IMR-90 (cell line): ENCODE measurements at regions not wholly inside any gene's neighbourhood (a gene's known extent, or its start where the extent isn't known, plus 50 kb on each side); places are given as distances from the start of the nearest gene placed in this dataset.

Source experiments
- ATAC-seq: fragments of 200-7000 bp; cut with Tn5 transposase; 2 replicates; pipeline ENCODE4 v1.9.1; 2020; ENCODE audit warnings: low read depth, mild to moderate bottlenecking, moderate library complexity
- BruUV-seq: library from RNA; stranded (reverse); fragments of 400-500 nt; replicated peaks from 2 replicates; lab custom pipeline; 2021; lab: Mats Ljungman, UMichigan
- CTCF ChIA-PET: fragments of 300-600 bp; formaldehyde crosslinking; extraction: SDS; loops from one replicate; lab custom pipeline; 2021; ENCODE audit warnings: antibody characterized with exemption; lab: Yijun Ruan, JAX
- POLR2A ChIA-PET: fragments of 300-600 bp; sonication (Branson Sonifier 250); formaldehyde crosslinking; loops from one replicate; lab custom pipeline; 2022; ENCODE audit warnings: antibody characterized with exemption; ENCODE audit not compliant: unreplicated experiment; lab: Charles Lee
- DNase-seq: peaks from one replicate; pipeline ENCODE4 v3.0.0; 2013
- H2AFZ ChIP-seq: replicated peaks from 2 replicates; pipeline ENCODE3; 2013; ENCODE audit warnings: low read length, mild to moderate bottlenecking; ENCODE audit not compliant: poor library complexity
- H2AK5ac ChIP-seq: 2 replicates; pipeline ENCODE4 v1.6.1; 2013; ENCODE audit warnings: low read depth, low read length, inconsistent platforms
- H2AK9ac ChIP-seq: replicated peaks from 2 replicates; pipeline ENCODE3; 2013; ENCODE audit warnings: mild to moderate bottlenecking, low read depth, low read length, moderate library complexity; ENCODE audit not compliant: poor library complexity
- H2BK120ac ChIP-seq: 2 replicates; pipeline ENCODE4 v1.6.1; 2013; ENCODE audit warnings: low read depth, low read length, inconsistent platforms
- H2BK15ac ChIP-seq: 3 replicates; pipeline ENCODE4 v1.6.1; 2013; ENCODE audit warnings: low read depth, low read length, inconsistent platforms
- H2BK20ac ChIP-seq: 2 replicates; pipeline ENCODE4 v1.6.1; 2013; ENCODE audit warnings: low read depth, mild to moderate bottlenecking, inconsistent platforms, low read length, moderate library complexity
- H2BK5ac ChIP-seq: 2 replicates; pipeline ENCODE4 v1.6.1; 2013; ENCODE audit warnings: mild to moderate bottlenecking, low read depth, low read length, inconsistent platforms; ENCODE audit not compliant: poor library complexity, severe bottlenecking
- H3K14ac ChIP-seq: replicated peaks from 2 replicates; pipeline ENCODE4 v1.6.1; 2013; ENCODE audit warnings: low read depth, low read length, inconsistent platforms
- H3K18ac ChIP-seq: 2 replicates; pipeline ENCODE4 v1.6.1; 2013; ENCODE audit warnings: low read depth, low read length, control low read depth
- H3K23ac ChIP-seq: 2 replicates; pipeline ENCODE4 v1.6.1; 2013; ENCODE audit warnings: low read depth, low read length, inconsistent platforms
- H3K27ac ChIP-seq: 2 replicates; pipeline ENCODE4 v1.5.1; 2013; ENCODE audit warnings: mild to moderate bottlenecking, control low read depth, low read length; ENCODE audit not compliant: insufficient read depth
- H3K27me3 ChIP-seq: 2 replicates; pipeline ENCODE4 v1.6.1; 2013; ENCODE audit warnings: low read length; ENCODE audit not compliant: control insufficient read depth, insufficient read depth
- H3K36me3 ChIP-seq: 2 replicates; pipeline ENCODE4 v1.6.1; 2013; ENCODE audit warnings: low read length, mixed read lengths; ENCODE audit not compliant: control insufficient read depth, insufficient read depth
- H3K4ac ChIP-seq: 2 replicates; pipeline ENCODE4 v1.6.1; 2013; ENCODE audit warnings: low read depth, low read length, inconsistent platforms
- H3K4me1 ChIP-seq: 2 replicates; pipeline ENCODE4 v1.6.1; 2013; ENCODE audit warnings: low read length, mixed read lengths; ENCODE audit not compliant: control insufficient read depth, insufficient read depth
- H3K4me2 ChIP-seq: 2 replicates; pipeline ENCODE4 v1.6.1; 2013; ENCODE audit warnings: low read depth, mild to moderate bottlenecking, control low read depth, low read length, moderate library complexity
- H3K4me3 ChIP-seq: 2 replicates; pipeline ENCODE4 v1.5.1; 2013; ENCODE audit warnings: low read depth, mild to moderate bottlenecking, control low read depth, low read length, moderate library complexity; ENCODE audit not compliant: insufficient read depth
- H3K56ac ChIP-seq: 2 replicates; pipeline ENCODE4 v1.6.1; 2013; ENCODE audit warnings: low read length, inconsistent platforms; ENCODE audit not compliant: insufficient read depth; ENCODE audit errors: extremely low read depth
- H3K79me1 ChIP-seq, 2 experiments: 2 replicates each; pipeline ENCODE4 v1.6.1; 2013; ENCODE audit warnings: low read length in 2 of 2, inconsistent platforms in 1 of 2, low read depth in 1 of 2
- H3K9ac ChIP-seq: 2 replicates; pipeline ENCODE4 v1.6.1; 2013; ENCODE audit warnings: low read depth, low read length, control low read depth
- H3K9me1 ChIP-seq: 2 replicates; pipeline ENCODE4 v1.6.1; 2013; ENCODE audit warnings: low read length, inconsistent platforms; ENCODE audit not compliant: insufficient read depth
- H3K9me3 ChIP-seq: 2 replicates; pipeline ENCODE4 v1.6.1; 2013; ENCODE audit warnings: low read length; ENCODE audit not compliant: control insufficient read depth, insufficient read depth
- H4K20me1 ChIP-seq: 2 replicates; pipeline ENCODE4 v1.6.1; 2013; ENCODE audit warnings: low read length, inconsistent platforms; ENCODE audit not compliant: insufficient read depth
- H4K5ac ChIP-seq: 2 replicates; pipeline ENCODE4 v1.6.1; 2013; ENCODE audit warnings: mild to moderate bottlenecking, low read depth, low read length, control low read depth
- H4K8ac ChIP-seq, 2 experiments: 2 replicates each; pipeline ENCODE4 v1.6.1; 2013; ENCODE audit warnings: low read depth in 2 of 2, low read length in 2 of 2, control low read depth in 1 of 2, inconsistent platforms in 1 of 2
- H4K91ac ChIP-seq: 2 replicates; pipeline ENCODE4 v1.6.1; 2013; ENCODE audit warnings: low read depth, low read length, inconsistent platforms; ENCODE audit not compliant: insufficient read depth
- CEBPB ChIP-seq: IDR thresholded peaks from 2 replicates; pipeline ENCODE4 v1.6.1; 2012; ENCODE audit warnings: low read depth, low read length, improper control_type of control experiment
- FOS ChIP-seq: fragments of 150-350 bp; IDR thresholded peaks from 2 replicates; pipeline ENCODE4 v1.6.1; 2016; ENCODE audit warnings: low read depth, low read length
- MAZ ChIP-seq: IDR thresholded peaks from 2 replicates; pipeline ENCODE4 v1.6.1; 2012; ENCODE audit warnings: low read depth, mild to moderate bottlenecking, low read length, improper control_type of control experiment, moderate library complexity, borderline replicate concordance
- MXI1 ChIP-seq: IDR thresholded peaks from 2 replicates; pipeline ENCODE4 v1.6.1; 2012; ENCODE audit warnings: low read depth, mild to moderate bottlenecking, low read length, moderate library complexity, borderline replicate concordance
- NFE2L2 ChIP-seq: fragments of 150-350 bp; IDR thresholded peaks from 2 replicates; pipeline ENCODE4 v1.6.1; 2016; ENCODE audit warnings: low read depth, mild to moderate bottlenecking, low read length
- POLR2A ChIP-seq: IDR thresholded peaks from 2 replicates; pipeline ENCODE4 v1.6.1; 2012; ENCODE audit warnings: mild to moderate bottlenecking, low read depth, low read length
- RAD21 ChIP-seq: IDR thresholded peaks from 2 replicates; pipeline ENCODE4 v1.6.1; 2012; ENCODE audit warnings: low read length, improper control_type of control experiment
- RCOR1 ChIP-seq: IDR thresholded peaks from 2 replicates; pipeline ENCODE4 v1.6.1; 2012; ENCODE audit warnings: mild to moderate bottlenecking, low read length, improper control_type of control experiment; ENCODE audit not compliant: insufficient replicate concordance
- RFX5 ChIP-seq: IDR thresholded peaks from 2 replicates; pipeline ENCODE4 v1.8.0; 2012; ENCODE audit warnings: low read depth, mild to moderate bottlenecking, low read length, moderate library complexity
- SMC3 ChIP-seq: fragments of 150-350 bp; IDR thresholded peaks from 2 replicates; pipeline ENCODE4 v1.6.1; 2016; ENCODE audit warnings: low read depth, mild to moderate bottlenecking, antibody characterized with exemption, low read length, moderate library complexity
- WGBS, 2 experiments: methylation state at CpG; one replicate each; pipeline versions ENCODE4 v1.1.5 to v1.1.7; 2013; ENCODE audit warnings: missing lambda C conversion rate in 2 of 2; ENCODE audit not compliant: insufficient read length in 1 of 2; ENCODE audit errors: extremely low coverage in 2 of 2; 5-methylcytosine and 5-hydroxymethylcytosine counted together
- dilution Hi-C: fragments of 300-500 bp; cut with HindIII; formaldehyde crosslinking; loops from one replicate; pipeline ENCODE4 v1.14.3; 2018; ENCODE audit warnings: low sequenced_read_pairs; ENCODE audit not compliant: unreplicated experiment
- in situ Hi-C: fragments of 300-500 bp; cut with MboI; formaldehyde crosslinking; loops from 3 replicates; pipeline ENCODE4 v1.14.3; 2019; ENCODE audit warnings: low sequenced_read_pairs, inconsistent platforms, mixed read lengths
- intact Hi-C: fragments of 100-400 bp; cut with micrococcal nuclease; formaldehyde crosslinking; loops from 2 replicates; pipeline ENCODE4 v1.10.0; 2022
- TF ChIP-seq, protein P1 (sequence below): fragments of 150-350 bp; IDR thresholded peaks from 2 replicates; pipeline ENCODE4 v1.6.1; 2017; ENCODE audit warnings: mild to moderate bottlenecking, antibody characterized with exemption, low read length, low read depth
- TF ChIP-seq, protein P2 (sequence below): conservative IDR thresholded peaks from 2 replicates; pipeline ENCODE4 v1.5.1; 2012; ENCODE audit warnings: mild to moderate bottlenecking, low read depth, low read length, improper control_type of control experiment

DNA sequence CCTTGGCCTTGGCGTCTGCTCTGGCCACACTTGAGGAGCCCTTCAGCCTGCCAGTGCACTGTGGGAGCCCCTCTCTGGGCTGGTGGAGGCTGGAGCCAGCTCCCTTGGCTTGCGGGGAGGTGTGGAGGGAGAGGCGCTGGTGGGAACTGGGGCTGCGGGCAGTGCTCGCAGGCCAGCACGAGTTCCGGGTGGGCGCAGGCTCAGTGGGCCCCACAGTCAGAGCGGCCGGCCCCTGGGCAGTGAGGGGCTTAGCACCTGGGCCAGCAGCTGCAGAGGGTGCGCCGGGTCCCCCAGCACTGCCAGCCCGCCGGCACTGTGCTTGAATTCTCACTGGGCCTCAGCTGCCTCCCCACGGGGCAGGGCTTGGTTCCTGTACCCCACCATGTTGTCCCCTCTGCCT is 68.7 kb upstream of the KCNAB1 start:
- Histone ChIP-seq H4K5ac (no peak overlapping the region), H2AK5ac (no peak overlapping the region), H3K23ac (no peak overlapping the region), H3K9me3 (no peaks in the 10 kb centered on the region), H2AFZ (no peak overlapping the region), H3K4me2 (no peak overlapping the region), H3K14ac (no peak overlapping the region), H3K27ac (no peak overlapping the region), H3K56ac (no peak overlapping the region), H2BK120ac (no peak overlapping the region), H3K4me1 (no peaks in the 10 kb centered on the region), H3K9me1 (no peaks in the 10 kb centered on the region), H3K4me3 (no peak overlapping the region), H4K20me1 (no peaks in the 10 kb centered on the region), H2BK5ac (no peak overlapping the region), H3K79me1 (no peaks in the 10 kb centered on the region), H3K9ac (no peak overlapping the region), H3K27me3 (no peaks in the 10 kb centered on the region), H3K4ac (no peak overlapping the region), H4K91ac (no peak overlapping the region), H4K8ac (no peak overlapping the region), H2BK20ac (no peak overlapping the region), H3K18ac (no peak overlapping the region), H2AK9ac (no peak overlapping the region), H3K36me3 (no peaks in the 10 kb centered on the region), H2BK15ac (no peak overlapping the region)
- intact Hi-C loops = no loop called here
- DNase-seq (no peak), ATAC-seq (no peak)
- POLR2A ChIA-PET = no interaction called here
- CTCF ChIA-PET = no interaction called here
- 83% methylated on average over 6 of the region's 15 CpGs; no CpG with 5 or more reads in 1 of the 2 experiments for WGBS, 2 experiments
- in situ Hi-C loops = no loop called here
- dilution Hi-C loops = no loop called here
- BruUV-seq = no TSS peak
- no peak for TF ChIP-seq RFX5
- TF ChIP-seq, protein P1, sequence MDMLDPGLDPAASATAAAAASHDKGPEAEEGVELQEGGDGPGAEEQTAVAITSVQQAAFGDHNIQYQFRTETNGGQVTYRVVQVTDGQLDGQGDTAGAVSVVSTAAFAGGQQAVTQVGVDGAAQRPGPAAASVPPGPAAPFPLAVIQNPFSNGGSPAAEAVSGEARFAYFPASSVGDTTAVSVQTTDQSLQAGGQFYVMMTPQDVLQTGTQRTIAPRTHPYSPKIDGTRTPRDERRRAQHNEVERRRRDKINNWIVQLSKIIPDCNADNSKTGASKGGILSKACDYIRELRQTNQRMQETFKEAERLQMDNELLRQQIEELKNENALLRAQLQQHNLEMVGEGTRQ = no peak
- TF ChIP-seq MXI1 = no peak
- no peak for TF ChIP-seq MAZ
- TF ChIP-seq CEBPB = no peak
- TF ChIP-seq FOS = no peak
- TF ChIP-seq NFE2L2 = no peak
- no peak for TF ChIP-seq RCOR1
- TF ChIP-seq, protein P2, sequence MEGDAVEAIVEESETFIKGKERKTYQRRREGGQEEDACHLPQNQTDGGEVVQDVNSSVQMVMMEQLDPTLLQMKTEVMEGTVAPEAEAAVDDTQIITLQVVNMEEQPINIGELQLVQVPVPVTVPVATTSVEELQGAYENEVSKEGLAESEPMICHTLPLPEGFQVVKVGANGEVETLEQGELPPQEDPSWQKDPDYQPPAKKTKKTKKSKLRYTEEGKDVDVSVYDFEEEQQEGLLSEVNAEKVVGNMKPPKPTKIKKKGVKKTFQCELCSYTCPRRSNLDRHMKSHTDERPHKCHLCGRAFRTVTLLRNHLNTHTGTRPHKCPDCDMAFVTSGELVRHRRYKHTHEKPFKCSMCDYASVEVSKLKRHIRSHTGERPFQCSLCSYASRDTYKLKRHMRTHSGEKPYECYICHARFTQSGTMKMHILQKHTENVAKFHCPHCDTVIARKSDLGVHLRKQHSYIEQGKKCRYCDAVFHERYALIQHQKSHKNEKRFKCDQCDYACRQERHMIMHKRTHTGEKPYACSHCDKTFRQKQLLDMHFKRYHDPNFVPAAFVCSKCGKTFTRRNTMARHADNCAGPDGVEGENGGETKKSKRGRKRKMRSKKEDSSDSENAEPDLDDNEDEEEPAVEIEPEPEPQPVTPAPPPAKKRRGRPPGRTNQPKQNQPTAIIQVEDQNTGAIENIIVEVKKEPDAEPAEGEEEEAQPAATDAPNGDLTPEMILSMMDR = no peak
- TF ChIP-seq RAD21 = no peak
- TF ChIP-seq POLR2A = no peak
- no peak for TF ChIP-seq SMC3
